Hepatic stellate cell (primary cell): ENCODE measurements at regions not wholly inside any gene's neighbourhood (a gene's known extent, or its start where the extent isn't known, plus 50 kb on each side); places are given as distances from the start of the nearest gene placed in this dataset.

Source experiments
- DNase-seq: peaks from one replicate; pipeline ENCODE4 v3.0.0; 2011; ENCODE audit warnings: low spot score

- no peak for DNase-seq
These were observed 235.4 kb downstream of the EBLN2 start for GRCh38 chr3:73296859-73297258.

- no peak for DNase-seq
These were observed 237.1 kb downstream of the EBLN2 start for GRCh38 chr3:73298243-73299183.

- DNase-seq = no peak
These were observed 237.8 kb downstream of the EBLN2 start for GRCh38 chr3:73299184-73299691.

- DNase-seq = no peak
These were observed 252.9 kb downstream of the EBLN2 start for GRCh38 chr3:73314151-73314951.

- no peak for DNase-seq
These were observed 254.2 kb downstream of the EBLN2 start for GRCh38 chr3:73315706-73316105.

GRCh38 chr3:73319179-73319769 lies 257.8 kb downstream of the EBLN2 start:
- DNase-seq = no peak

GRCh38 chr3:73321286-73321999 lies 260.0 kb downstream of the EBLN2 start:
- no peak for DNase-seq

- DNase-seq = no peak
These were observed 263.0 kb downstream of the EBLN2 start for GRCh38 chr3:73324203-73325155.

GRCh38 chr3:73326396-73326795 lies 264.9 kb downstream of the EBLN2 start:
- DNase-seq = no peak

GRCh38 chr3:73327052-73327451 lies 265.6 kb downstream of the EBLN2 start:
- no peak for DNase-seq
